ENCODE measurements at regions not wholly inside any gene's neighbourhood (a gene's known extent, or its start where the extent isn't known, plus 50 kb on each side); places are given as distances from the start of the nearest gene placed in this dataset.

DNA sequence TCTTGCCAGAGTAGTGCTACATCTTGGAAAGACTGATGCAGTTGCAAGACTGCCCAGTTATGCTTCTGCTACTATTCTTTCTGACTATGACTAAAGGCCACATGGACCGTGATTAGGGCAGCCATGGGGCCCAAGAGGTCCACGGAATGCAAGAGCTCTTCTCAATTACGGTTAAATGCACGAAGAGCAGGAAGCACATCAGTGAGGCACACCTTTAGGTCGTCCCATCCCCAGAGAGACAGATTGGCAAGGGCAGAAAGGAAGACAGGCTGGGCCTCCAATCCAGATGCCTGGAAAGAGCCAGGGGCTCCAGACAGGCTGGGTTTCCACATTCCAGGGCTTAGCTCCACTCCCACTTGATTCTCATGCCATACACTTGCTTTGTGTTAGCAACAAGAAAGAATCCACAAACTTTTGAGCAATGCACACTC is 132.3 kb upstream of the SLIT3 start:
- TF ChIP-seq POLR2AphosphoS5 (IDR thresholded peaks at IDR 0.05) (no peak), POLR2A (IDR thresholded peaks at IDR 0.05) (no peak), EP300 (IDR thresholded peaks at IDR 0.05) (no peak)
- TF ChIP-seq, protein P1, sequence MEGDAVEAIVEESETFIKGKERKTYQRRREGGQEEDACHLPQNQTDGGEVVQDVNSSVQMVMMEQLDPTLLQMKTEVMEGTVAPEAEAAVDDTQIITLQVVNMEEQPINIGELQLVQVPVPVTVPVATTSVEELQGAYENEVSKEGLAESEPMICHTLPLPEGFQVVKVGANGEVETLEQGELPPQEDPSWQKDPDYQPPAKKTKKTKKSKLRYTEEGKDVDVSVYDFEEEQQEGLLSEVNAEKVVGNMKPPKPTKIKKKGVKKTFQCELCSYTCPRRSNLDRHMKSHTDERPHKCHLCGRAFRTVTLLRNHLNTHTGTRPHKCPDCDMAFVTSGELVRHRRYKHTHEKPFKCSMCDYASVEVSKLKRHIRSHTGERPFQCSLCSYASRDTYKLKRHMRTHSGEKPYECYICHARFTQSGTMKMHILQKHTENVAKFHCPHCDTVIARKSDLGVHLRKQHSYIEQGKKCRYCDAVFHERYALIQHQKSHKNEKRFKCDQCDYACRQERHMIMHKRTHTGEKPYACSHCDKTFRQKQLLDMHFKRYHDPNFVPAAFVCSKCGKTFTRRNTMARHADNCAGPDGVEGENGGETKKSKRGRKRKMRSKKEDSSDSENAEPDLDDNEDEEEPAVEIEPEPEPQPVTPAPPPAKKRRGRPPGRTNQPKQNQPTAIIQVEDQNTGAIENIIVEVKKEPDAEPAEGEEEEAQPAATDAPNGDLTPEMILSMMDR (IDR thresholded peaks at IDR 0.05): no peak
- Histone ChIP-seq H3K9me3 (no peaks in the 10 kb centered on the region), H3K4me3 (no peak overlapping the region), H3K36me3 (no peaks in the 10 kb centered on the region), H3K27me3 (no peaks in the 10 kb centered on the region), H3K27ac (no peak overlapping the region), H3K4me1 (no peaks in the 10 kb centered on the region)
- ATAC-seq (ENCODE audit: low FRiP score in 2 of 2) (no peak), DNase-seq (no peak)
- 68 to 81% methylated on average over 5 of the region's 5 CpGs for WGBS, 2 donors

DNA sequence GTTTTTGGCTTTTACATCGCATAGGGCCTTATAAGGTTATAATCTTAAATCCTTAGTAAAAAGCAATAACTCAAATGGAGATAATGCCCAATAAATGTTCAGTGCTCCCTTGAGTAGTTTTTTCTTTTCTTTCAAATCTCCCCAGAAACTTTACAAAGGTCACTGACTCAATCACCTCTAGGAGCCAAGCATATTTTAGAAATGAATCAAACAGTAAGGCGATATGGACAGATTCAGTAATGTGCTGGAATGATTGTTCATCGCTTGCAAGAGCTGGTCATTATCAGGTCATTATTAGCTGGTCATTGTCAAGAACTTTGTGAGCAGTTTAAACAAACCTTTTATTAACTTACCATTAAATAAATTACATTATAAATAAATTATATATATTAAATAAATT is 130.4 kb upstream of the SLIT3 start:
- Histone ChIP-seq H3K4me3 (no peak overlapping the region), H3K4me1 (no peaks in the 10 kb centered on the region), H3K27me3 (no peaks in the 10 kb centered on the region), H3K27ac (no peak overlapping the region), H3K36me3 (no peaks in the 10 kb centered on the region), H3K9me3 (no peaks in the 10 kb centered on the region)
- ATAC-seq (ENCODE audit: low FRiP score in 2 of 2): no peak
- TF ChIP-seq, protein P1 (IDR thresholded peaks at IDR 0.05): no peak
- TF ChIP-seq POLR2AphosphoS5 (IDR thresholded peaks at IDR 0.05): no peak
- no peak for TF ChIP-seq EP300 (IDR thresholded peaks at IDR 0.05)
- no peak for TF ChIP-seq POLR2A (IDR thresholded peaks at IDR 0.05)
- no peak for DNase-seq
- WGBS, 2 donors: 62 to 92% methylated on average over 3 of the region's 3 CpGs

DNA sequence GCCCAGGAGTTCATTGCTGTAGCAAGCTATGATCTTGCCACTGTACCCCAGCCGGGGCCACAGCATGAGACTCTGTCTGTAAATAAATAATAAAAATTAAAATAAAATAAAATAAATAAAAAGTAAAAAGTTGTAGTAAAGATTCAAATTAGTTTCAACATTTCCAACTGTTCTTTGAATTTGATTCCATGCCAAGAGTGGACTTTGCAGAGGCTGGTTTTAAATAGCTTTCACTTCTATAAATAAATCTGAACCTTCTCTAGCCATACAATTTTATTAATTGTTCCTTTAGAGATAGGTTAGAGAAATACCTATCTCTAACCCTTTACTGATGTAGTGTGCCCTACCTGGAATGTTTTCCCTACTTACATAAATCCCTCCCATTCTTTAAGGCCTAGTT is 129.7 kb upstream of the SLIT3 start:
- no peak for DNase-seq

DNA sequence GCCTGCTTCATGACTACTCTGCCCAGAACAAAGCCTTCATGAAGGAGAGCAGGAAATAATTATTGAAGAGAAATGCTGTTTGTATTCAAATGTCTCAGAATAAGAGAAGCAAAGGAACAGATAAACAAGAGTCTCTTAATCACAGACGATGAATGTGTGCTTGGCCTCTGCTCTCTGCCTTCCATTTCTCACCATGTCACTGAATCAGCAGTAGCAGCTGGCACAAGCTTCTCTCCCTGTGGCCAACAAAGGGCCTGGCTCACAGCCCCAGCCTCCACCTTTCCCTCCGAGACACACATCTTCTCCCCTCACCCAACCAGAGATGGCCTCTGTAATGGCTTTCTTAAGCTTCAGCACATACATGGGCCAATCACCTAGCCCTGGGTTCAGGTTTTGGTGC is 128.1 kb upstream of the SLIT3 start:
- Histone ChIP-seq H3K4me3 (no peak overlapping the region), H3K4me1 (no peaks in the 10 kb centered on the region), H3K36me3 (no peaks in the 10 kb centered on the region), H3K27me3 (no peaks in the 10 kb centered on the region), H3K27ac (no peak overlapping the region), H3K9me3 (no peaks in the 10 kb centered on the region)
- TF ChIP-seq, protein P1 (IDR thresholded peaks at IDR 0.05): no peak
- TF ChIP-seq POLR2AphosphoS5 (IDR thresholded peaks at IDR 0.05): no peak
- no peak for DNase-seq
- WGBS, 2 donors: 69 to 70% methylated on average over 2 of the region's 2 CpGs
- ATAC-seq (ENCODE audit: low FRiP score in 2 of 2): no peak

More for the DNA sequence above, 129.7 kb upstream of the SLIT3 start:
- Histone ChIP-seq H3K4me3 (no peak overlapping the region), H3K36me3 (no peaks in the 10 kb centered on the region), H3K9me3 (no peaks in the 10 kb centered on the region), H3K27ac (no peak overlapping the region), H3K4me1 (no peaks in the 10 kb centered on the region), H3K27me3 (no peaks in the 10 kb centered on the region)
- ATAC-seq (ENCODE audit: low FRiP score in 2 of 2): no peak
- WGBS, 2 donors: 79 to 85% methylated on average over 1 of the region's 1 CpG
- TF ChIP-seq, protein P1 (IDR thresholded peaks at IDR 0.05): no peak
- TF ChIP-seq POLR2A (IDR thresholded peaks at IDR 0.05): no peak
- no peak for TF ChIP-seq EP300 (IDR thresholded peaks at IDR 0.05)
- TF ChIP-seq POLR2AphosphoS5 (IDR thresholded peaks at IDR 0.05): no peak

DNA sequence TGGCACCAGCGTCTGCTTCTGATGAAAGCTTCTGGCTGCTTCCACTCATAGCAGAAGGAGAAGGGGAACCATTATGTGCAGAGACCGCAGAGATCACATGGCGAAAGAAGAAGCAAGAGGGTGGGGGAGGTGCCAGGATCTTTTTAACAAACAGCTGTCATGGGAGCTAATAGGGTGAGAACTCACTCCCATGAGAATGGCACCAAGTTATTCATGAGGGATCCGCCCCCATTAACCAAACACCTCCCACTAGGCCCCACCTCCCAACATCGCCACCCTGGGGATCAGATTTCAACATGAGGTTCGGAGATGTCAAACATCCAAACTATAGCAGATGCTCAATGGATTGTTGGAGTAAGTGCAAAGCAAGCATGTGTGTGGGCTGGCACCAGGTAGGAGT is 125.8 kb upstream of the SLIT3 start:
- Histone ChIP-seq H3K36me3 (no peaks in the 10 kb centered on the region), H3K27ac (no peak overlapping the region), H3K9me3 (no peaks in the 10 kb centered on the region), H3K4me1 (no peaks in the 10 kb centered on the region), H3K4me3 (no peak overlapping the region), H3K27me3 (no peaks in the 10 kb centered on the region)
- WGBS, 2 donors: 79 to 91% methylated on average over 6 of the region's 6 CpGs
- no peak for ATAC-seq (ENCODE audit: low FRiP score in 2 of 2)
- TF ChIP-seq POLR2A (IDR thresholded peaks at IDR 0.05) (no peak), EP300 (IDR thresholded peaks at IDR 0.05) (no peak), POLR2AphosphoS5 (IDR thresholded peaks at IDR 0.05) (no peak)
- TF ChIP-seq, protein P1 (IDR thresholded peaks at IDR 0.05): no peak
- DNase-seq: no peak
